ENCODE measurements at regions not wholly inside any gene's neighbourhood (a gene's known extent, or its start where the extent isn't known, plus 50 kb on each side); places are given as distances from the start of the nearest gene placed in this dataset.

GRCh38 chr20:11426948-11427347, 490.7 kb upstream of the BTBD3 start:
- no peaks in the 10 kb centered on the region for H3K27me3 ChIP-seq (ENCODE audit: insufficient read depth, low read depth)
- H3K4me1 ChIP-seq (ENCODE audit: low read depth, poor library complexity, severe bottlenecking), result no peaks in the 10 kb centered on the region
- H3K79me2 ChIP-seq (ENCODE audit: insufficient read depth, low read depth), result no peaks in the 10 kb centered on the region
- H4K20me1 ChIP-seq (ENCODE audit: insufficient read depth), result no peaks in the 10 kb centered on the region
- H3K36me3 ChIP-seq (ENCODE audit: insufficient read depth), result no peaks in the 10 kb centered on the region
- H2AFZ ChIP-seq (ENCODE audit: low read depth), result no peak overlapping the region
- TF ChIP-seq CTCF (conservative IDR thresholded peaks at IDR 0.05; ENCODE audit: low read depth, low read length), result no peak
- H3K4me2 ChIP-seq, result no peak overlapping the region
- H3K27ac ChIP-seq, result no peak overlapping the region
- H3K4me3 ChIP-seq (IDR thresholded peaks at IDR 0.05; ENCODE audit: insufficient read depth, low read depth, low read length), result no peak overlapping the region
- no peak overlapping the region for H3K9ac ChIP-seq

DNA sequence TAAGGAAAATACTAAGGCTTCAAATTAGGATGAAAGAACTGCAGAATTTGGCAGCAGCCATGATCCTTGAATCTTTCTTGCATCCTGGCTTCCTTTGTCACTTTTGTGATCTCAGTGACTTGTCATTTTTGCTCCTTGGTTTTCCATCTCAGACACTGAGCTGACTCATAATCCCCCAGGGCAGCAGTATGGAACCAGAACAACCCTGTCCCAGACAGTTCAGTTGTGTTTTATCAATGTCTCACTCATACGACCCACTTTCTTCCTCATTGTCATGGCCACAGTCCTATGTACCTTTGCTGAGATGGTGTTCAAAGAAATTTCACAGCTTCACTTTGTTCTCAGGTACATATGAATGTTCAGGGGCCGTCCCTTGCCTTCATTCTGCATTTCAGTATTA, 488.5 kb upstream of the BTBD3 start:
- Histone ChIP-seq H3K4me1 (ENCODE audit: low read depth, poor library complexity, severe bottlenecking) (no peaks in the 10 kb centered on the region), H3K79me2 (ENCODE audit: insufficient read depth, low read depth) (no peaks in the 10 kb centered on the region), H3K36me3 (ENCODE audit: insufficient read depth) (no peaks in the 10 kb centered on the region), H3K4me2 (no peak overlapping the region), H3K4me3 (IDR thresholded peaks at IDR 0.05; ENCODE audit: insufficient read depth, low read depth, low read length) (no peak overlapping the region), H3K9ac (no peak overlapping the region), H2AFZ (ENCODE audit: low read depth) (no peak overlapping the region), H3K27me3 (ENCODE audit: insufficient read depth, low read depth) (no peaks in the 10 kb centered on the region), H3K27ac (no peak overlapping the region), H4K20me1 (ENCODE audit: insufficient read depth) (no peaks in the 10 kb centered on the region)
- no peak for TF ChIP-seq CTCF (conservative IDR thresholded peaks at IDR 0.05; ENCODE audit: low read depth, low read length)

GRCh38 chr20:11429889-11430519, 487.7 kb upstream of the BTBD3 start:
- Histone ChIP-seq H3K79me2 (ENCODE audit: insufficient read depth, low read depth) (no peaks in the 10 kb centered on the region), H3K4me3 (IDR thresholded peaks at IDR 0.05; ENCODE audit: insufficient read depth, low read depth, low read length) (no peak overlapping the region), H2AFZ (ENCODE audit: low read depth) (no peak overlapping the region), H3K4me1 (ENCODE audit: low read depth, poor library complexity, severe bottlenecking) (no peaks in the 10 kb centered on the region), H4K20me1 (ENCODE audit: insufficient read depth) (no peaks in the 10 kb centered on the region), H3K9ac (no peak overlapping the region), H3K27me3 (ENCODE audit: insufficient read depth, low read depth) (no peaks in the 10 kb centered on the region), H3K36me3 (ENCODE audit: insufficient read depth) (no peaks in the 10 kb centered on the region), H3K27ac (no peak overlapping the region), H3K4me2 (no peak overlapping the region)
- TF ChIP-seq CTCF (conservative IDR thresholded peaks at IDR 0.05; ENCODE audit: low read depth, low read length), result no peak

- TF ChIP-seq CTCF (conservative IDR thresholded peaks at IDR 0.05; ENCODE audit: low read depth, low read length), result no peak
- no peaks in the 10 kb centered on the region for H4K20me1 ChIP-seq (ENCODE audit: insufficient read depth)
- no peaks in the 10 kb centered on the region for H3K27me3 ChIP-seq (ENCODE audit: insufficient read depth, low read depth)
- H3K4me3 ChIP-seq (IDR thresholded peaks at IDR 0.05; ENCODE audit: insufficient read depth, low read depth, low read length), result no peak overlapping the region
- H3K79me2 ChIP-seq (ENCODE audit: insufficient read depth, low read depth), result no peaks in the 10 kb centered on the region
- H3K9ac ChIP-seq, result no peak overlapping the region
- no peak overlapping the region for H2AFZ ChIP-seq (ENCODE audit: low read depth)
- no peaks in the 10 kb centered on the region for H3K36me3 ChIP-seq (ENCODE audit: insufficient read depth)
- H3K4me1 ChIP-seq (ENCODE audit: low read depth, poor library complexity, severe bottlenecking), result no peaks in the 10 kb centered on the region
- no peak overlapping the region for H3K4me2 ChIP-seq
- no peak overlapping the region for H3K27ac ChIP-seq
Observed at GRCh38 chr20:11430652-11431051, 487.0 kb upstream of the BTBD3 start.

Data from KMS-11 (cell line).